Neural crest cell (in vitro differentiated cells): ENCODE measurements at regions not wholly inside any gene's neighbourhood (a gene's known extent, or its start where the extent isn't known, plus 50 kb on each side); places are given as distances from the start of the nearest gene placed in this dataset.

Source experiments
- DNase-seq: peaks from one replicate; pipeline ENCODE4 v3.0.0; 2021; ENCODE audit warnings: low read depth, mixed read lengths, low spot score
- H3K27ac Mint-ChIP-seq: one replicate; pipeline ENCODE4 v1.8.0; 2021; ENCODE audit warnings: mild to moderate bottlenecking, mixed read lengths; ENCODE audit not compliant: unreplicated experiment
- H3K27me3 Mint-ChIP-seq: 2 replicates; pipeline ENCODE4 v1.8.0; 2021; ENCODE audit warnings: low read depth, mild to moderate bottlenecking, mixed read lengths
- H3K36me3 Mint-ChIP-seq: 2 replicates; pipeline ENCODE4 v1.8.0; 2021; ENCODE audit warnings: low read depth, mild to moderate bottlenecking, mixed read lengths
- H3K4me1 Mint-ChIP-seq: 2 replicates; pipeline ENCODE4 v1.8.0; 2021; ENCODE audit warnings: mixed read lengths
- H3K4me3 Mint-ChIP-seq: one replicate; pipeline ENCODE4 v1.8.0; 2021; ENCODE audit warnings: mild to moderate bottlenecking, mixed read lengths
- H3K9me3 Mint-ChIP-seq: 2 replicates; pipeline ENCODE4 v1.8.0; 2021; ENCODE audit warnings: mixed read lengths
- CTCF ChIP-seq: fragments of 200-600 bp; sonication (generic); conservative IDR thresholded peaks from 2 replicates; pipeline ENCODE4 v1.5.0; 2021; ENCODE audit warnings: antibody characterized with exemption, mild to moderate bottlenecking

GRCh38 chr4:82256718-82257117 lies 117.1 kb downstream of the HNRNPD start:
- Mint-ChIP-seq H3K27me3 (peaks cover 25% of the 10 kb centered on the region), H3K4me3 (no peak overlapping the region), H3K36me3 (no peaks in the 10 kb centered on the region), H3K4me1 (no peaks in the 10 kb centered on the region), H3K9me3 (peaks cover 2% of the 10 kb centered on the region), H3K27ac (no peak overlapping the region)
- no peak for DNase-seq
- TF ChIP-seq CTCF = no peak

GRCh38 chr4:82255657-82256056 lies 118.1 kb downstream of the HNRNPD start:
- Mint-ChIP-seq H3K4me1 (no peaks in the 10 kb centered on the region), H3K9me3 (peaks cover 2% of the 10 kb centered on the region), H3K27me3 (peaks cover 19% of the 10 kb centered on the region), H3K27ac (no peak overlapping the region), H3K4me3 (no peak overlapping the region), H3K36me3 (no peaks in the 10 kb centered on the region)
- TF ChIP-seq CTCF = no peak
- no peak for DNase-seq

- H3K4me3 Mint-ChIP-seq = no peak overlapping the region
- no peaks in the 10 kb centered on the region for H3K4me1 Mint-ChIP-seq
- H3K27me3 Mint-ChIP-seq = peaks cover 20% of the 10 kb centered on the region
- H3K36me3 Mint-ChIP-seq = no peaks in the 10 kb centered on the region
- DNase-seq = no peak
- no peaks in the 10 kb centered on the region for H3K9me3 Mint-ChIP-seq
- H3K27ac Mint-ChIP-seq = no peak overlapping the region
- TF ChIP-seq CTCF = no peak
These were observed 124.7 kb downstream of the HNRNPD start for GRCh38 chr4:82248903-82249632.

- no peak overlapping the region for H3K27ac Mint-ChIP-seq
- peaks cover 24% of the 10 kb centered on the region for H3K27me3 Mint-ChIP-seq
- H3K4me3 Mint-ChIP-seq = no peak overlapping the region
- no peak for DNase-seq
- H3K9me3 Mint-ChIP-seq = no peaks in the 10 kb centered on the region
- H3K36me3 Mint-ChIP-seq = no peaks in the 10 kb centered on the region
- TF ChIP-seq CTCF = no peak
- H3K4me1 Mint-ChIP-seq = no peaks in the 10 kb centered on the region
These were observed 126.2 kb downstream of the HNRNPD start for GRCh38 chr4:82247629-82248028.

GRCh38 chr4:82247171-82247570 lies 126.6 kb downstream of the HNRNPD start:
- no peaks in the 10 kb centered on the region for H3K9me3 Mint-ChIP-seq
- no peak for DNase-seq

More at GRCh38 chr4:82247171-82247570, 126.6 kb downstream of the HNRNPD start:
- peaks cover 25% of the 10 kb centered on the region for H3K27me3 Mint-ChIP-seq
- TF ChIP-seq CTCF = no peak
- no peaks in the 10 kb centered on the region for H3K36me3 Mint-ChIP-seq
- H3K4me1 Mint-ChIP-seq = no peaks in the 10 kb centered on the region
- no peak overlapping the region for H3K4me3 Mint-ChIP-seq
- H3K27ac Mint-ChIP-seq = no peak overlapping the region
